Neural cell (in vitro differentiated cells): ENCODE measurements at regions not wholly inside any gene's neighbourhood (a gene's known extent, or its start where the extent isn't known, plus 50 kb on each side); places are given as distances from the start of the nearest gene placed in this dataset.

ENCODE experiments used
- H2AFZ ChIP-seq: fragments of 200-600, 300-800 bp; sonication (generic), shearing (Covaris generic); 2 replicates; pipeline ENCODE4 v1.6.0; 2014; ENCODE audit warnings: low read depth, mild to moderate bottlenecking, antibody characterized with exemption, low read length, moderate library complexity
- H3F3A ChIP-seq: fragments of 200-600 bp; shearing (Covaris generic); 2 replicates; pipeline ENCODE4 v1.6.1; 2016; ENCODE audit warnings: mild to moderate bottlenecking, moderate library complexity, mixed read lengths, antibody characterized with exemption, low read length; ENCODE audit not compliant: insufficient read depth, poor library complexity, severe bottlenecking
- H3K27ac ChIP-seq: fragments of 200-600, 300-800 bp; sonication (generic), shearing (Covaris generic); 2 replicates; pipeline ENCODE4 v1.5.1; 2014; ENCODE audit warnings: mild to moderate bottlenecking, low read length, moderate library complexity
- H3K27me3 ChIP-seq: fragments of 300-800, 200-600 bp; sonication (generic), shearing (Covaris generic); 2 replicates; pipeline ENCODE4 v1.6.0; 2014; ENCODE audit warnings: mild to moderate bottlenecking, low read depth, low read length, moderate library complexity; ENCODE audit not compliant: insufficient read depth
- H3K36me3 ChIP-seq: fragments of 300-800, 200-600 bp; sonication (generic), shearing (Covaris generic); 2 replicates; pipeline ENCODE4 v1.5.1; 2014; ENCODE audit warnings: mild to moderate bottlenecking, antibody characterized with exemption, low read length, moderate library complexity; ENCODE audit not compliant: insufficient read depth
- H3K4me2 ChIP-seq: fragments of 300-800, 200-600 bp; sonication (generic), shearing (Covaris generic); 2 replicates; pipeline ENCODE4 v1.6.0; 2014; ENCODE audit warnings: mild to moderate bottlenecking, low read length
- H3K4me3 ChIP-seq: fragments of 300-800, 200-600 bp; sonication (generic), shearing (Covaris generic); 2 replicates; pipeline ENCODE4 v1.5.1; 2014; ENCODE audit warnings: mild to moderate bottlenecking, low read length, moderate library complexity
- H3K79me2 ChIP-seq: fragments of 200-600 bp; shearing (Covaris generic); replicated peaks from 2 replicates; pipeline ENCODE4 v1.6.0; 2014; ENCODE audit warnings: mild to moderate bottlenecking, low read length, moderate library complexity; ENCODE audit not compliant: insufficient read depth
- H3K9ac ChIP-seq: fragments of 300-800, 200-600 bp; sonication (generic), shearing (Covaris generic); 2 replicates; pipeline ENCODE4 v1.6.1; 2016; ENCODE audit warnings: mild to moderate bottlenecking, low read length, mixed read lengths
- H3K9me2 ChIP-seq: fragments of 200-600 bp; shearing (Covaris generic); 2 replicates; pipeline ENCODE4 v1.6.1; 2016; ENCODE audit warnings: mild to moderate bottlenecking, low read length, mixed read lengths; ENCODE audit not compliant: insufficient read depth
- H3K9me3 ChIP-seq: fragments of 200-600, 300-800 bp; sonication (generic), shearing (Covaris generic); 2 replicates; pipeline ENCODE4 v1.6.1; 2016; ENCODE audit warnings: mild to moderate bottlenecking, mixed run types, low read length, moderate library complexity, mixed read lengths
- H4K20me1 ChIP-seq: fragments of 200-600 bp; shearing (Covaris generic); 2 replicates; pipeline ENCODE4 v1.6.1; 2016; ENCODE audit warnings: mild to moderate bottlenecking, mixed run types; ENCODE audit not compliant: insufficient read depth
- CTCF ChIP-seq: fragments of 450-650 bp; IDR thresholded peaks from 2 replicates; pipeline ENCODE4 v1.5.1; 2014; ENCODE audit warnings: antibody characterized with exemption, mild to moderate bottlenecking, moderate library complexity; ENCODE audit not compliant: poor library complexity, severe bottlenecking
- EP300 ChIP-seq: fragments of 450-650 bp; conservative IDR thresholded peaks from 2 replicates; pipeline ENCODE4 v1.6.1; 2014; ENCODE audit warnings: antibody characterized with exemption, mild to moderate bottlenecking, moderate library complexity; ENCODE audit not compliant: poor library complexity, severe bottlenecking
- EZH2 ChIP-seq: fragments of 200-600, 300-800 bp; shearing (Covaris generic), sonication (generic); IDR thresholded peaks from 2 replicates; pipeline ENCODE4 v1.6.1; 2014; ENCODE audit warnings: antibody characterized with exemption, low read length, borderline replicate concordance, mild to moderate bottlenecking; ENCODE audit not compliant: insufficient read depth, poor library complexity, severe bottlenecking
- MXI1 ChIP-seq: fragments of 450-650 bp; conservative IDR thresholded peaks from 2 replicates; pipeline ENCODE4 v1.6.1; 2014; ENCODE audit warnings: antibody characterized with exemption, mild to moderate bottlenecking; ENCODE audit not compliant: poor library complexity, severe bottlenecking
- POLR2AphosphoS5 ChIP-seq: IDR thresholded peaks from 2 replicates; pipeline ENCODE4 v1.6.1; 2012
- RAD21 ChIP-seq: fragments of 450-650 bp; conservative IDR thresholded peaks from 2 replicates; pipeline ENCODE4 v1.6.1; 2014; ENCODE audit warnings: antibody characterized with exemption, mild to moderate bottlenecking, moderate library complexity
- REST ChIP-seq: IDR thresholded peaks from 2 replicates; pipeline ENCODE4 v1.6.1; 2012; ENCODE audit warnings: borderline replicate concordance
- SMC3 ChIP-seq: fragments of 450-650 bp; conservative IDR thresholded peaks from 2 replicates; pipeline ENCODE4 v1.6.1; 2014; ENCODE audit warnings: antibody characterized with exemption, mild to moderate bottlenecking, moderate library complexity; ENCODE audit not compliant: poor library complexity
- TAF1 ChIP-seq: IDR thresholded peaks from 2 replicates; pipeline ENCODE4 v1.6.1; 2012; ENCODE audit warnings: low read depth

GRCh38 chr4:27094783-27095182, 234.1 kb downstream of the STIM2 start:
- no peaks in the 10 kb centered on the region for H3K79me2 ChIP-seq
- H3K27me3 ChIP-seq: no peaks in the 10 kb centered on the region
- no peaks in the 10 kb centered on the region for H4K20me1 ChIP-seq
- H3K9ac ChIP-seq: no peak overlapping the region
- no peak overlapping the region for H3K4me3 ChIP-seq
- no peaks in the 10 kb centered on the region for H3F3A ChIP-seq
- no peak overlapping the region for H2AFZ ChIP-seq
- H3K9me2 ChIP-seq: no peaks in the 10 kb centered on the region
- no peaks in the 10 kb centered on the region for H3K36me3 ChIP-seq
- no peaks in the 10 kb centered on the region for H3K9me3 ChIP-seq
- TF ChIP-seq CTCF (no peak), EZH2 (no peak), MXI1 (no peak)
- no peak overlapping the region for H3K27ac ChIP-seq
- H3K4me2 ChIP-seq: no peak overlapping the region

DNA sequence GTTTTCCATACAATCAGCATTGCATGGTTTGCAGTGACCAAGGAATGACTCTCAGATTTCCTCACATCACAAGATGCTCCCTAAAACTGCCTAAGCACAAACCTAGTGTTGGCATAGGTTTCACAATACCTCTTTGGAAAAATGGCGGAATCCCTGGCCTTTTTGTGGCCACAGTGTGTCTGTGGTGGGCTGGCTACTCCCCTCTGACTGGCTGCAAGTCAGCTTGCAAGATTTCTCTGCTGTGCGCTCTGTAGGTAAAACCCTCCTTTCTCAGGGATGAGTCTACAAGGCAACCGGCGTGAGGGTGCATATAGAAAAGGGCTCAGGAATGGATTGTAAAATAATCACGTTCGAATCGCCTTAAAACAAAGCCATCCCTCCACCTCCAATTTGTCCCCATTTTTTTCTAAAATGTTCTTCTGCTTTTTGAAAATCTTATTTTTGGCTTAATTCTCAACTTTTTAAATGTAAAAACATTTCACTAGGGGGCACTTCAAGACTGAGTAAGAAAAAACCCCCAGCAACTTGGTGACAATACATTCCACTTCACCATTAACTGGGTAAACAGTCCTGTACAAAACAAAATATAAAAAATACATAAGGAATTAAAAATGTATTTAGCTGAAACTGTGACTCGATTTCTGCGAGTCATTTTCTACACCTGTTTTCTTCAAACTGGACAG, 235.6 kb downstream of the STIM2 start:
- no peak for TF ChIP-seq REST
- TF ChIP-seq CTCF: peak; percentile 39
- no peak for TF ChIP-seq EZH2
- TF ChIP-seq POLR2AphosphoS5: no peak
- no peak for TF ChIP-seq EP300
- no peak for TF ChIP-seq TAF1
- TF ChIP-seq SMC3: peak; percentile 21
- peak; percentile 54 for TF ChIP-seq RAD21
- no peak overlapping the region for H3K4me2 ChIP-seq
- H3K79me2 ChIP-seq: no peaks in the 10 kb centered on the region
- no peak overlapping the region for H2AFZ ChIP-seq
- H3F3A ChIP-seq: no peaks in the 10 kb centered on the region
- no peaks in the 10 kb centered on the region for H3K27me3 ChIP-seq
- no peak overlapping the region for H3K27ac ChIP-seq
- H3K9me2 ChIP-seq: no peaks in the 10 kb centered on the region
- no peaks in the 10 kb centered on the region for H3K36me3 ChIP-seq
- H3K4me3 ChIP-seq: no peak overlapping the region
- no peaks in the 10 kb centered on the region for H4K20me1 ChIP-seq
- no peaks in the 10 kb centered on the region for H3K9me3 ChIP-seq
- H3K9ac ChIP-seq: no peak overlapping the region
